VCaP (cell line): ENCODE measurements at regions not wholly inside any gene's neighbourhood (a gene's known extent, or its start where the extent isn't known, plus 50 kb on each side); places are given as distances from the start of the nearest gene placed in this dataset.

Experiments
- H3K27ac ChIP-seq: fragments of 450-650 bp; 2 replicates; pipeline ENCODE4 v1.5.1; 2017
- TF ChIP-seq, protein P1 (sequence below): fragments of 450-650 bp; conservative IDR thresholded peaks from 2 replicates; pipeline ENCODE4 v1.5.1; 2017; ENCODE audit warnings: mild to moderate bottlenecking, moderate library complexity

DNA sequence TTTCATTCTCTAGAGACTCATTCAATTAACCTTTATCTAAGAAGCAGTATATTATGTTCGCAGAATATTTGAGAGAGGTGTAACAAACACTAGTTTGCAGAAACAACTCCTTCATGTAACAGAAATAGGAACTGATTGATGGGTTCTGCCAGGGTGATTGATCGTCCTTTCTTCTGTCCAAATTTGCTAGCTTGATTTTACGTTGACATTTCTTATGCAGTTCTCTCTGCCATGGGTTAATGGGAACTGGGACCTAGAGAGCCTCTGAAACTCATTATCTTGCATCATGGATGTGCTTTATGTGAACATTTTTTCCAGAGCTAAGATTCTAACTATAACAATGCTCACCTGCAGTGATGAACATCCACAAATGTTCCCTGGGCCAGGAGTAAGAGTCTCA, 107.0 kb downstream of the SLC24A2 start:
- no peak overlapping the region for H3K27ac ChIP-seq
- TF ChIP-seq, protein P1, sequence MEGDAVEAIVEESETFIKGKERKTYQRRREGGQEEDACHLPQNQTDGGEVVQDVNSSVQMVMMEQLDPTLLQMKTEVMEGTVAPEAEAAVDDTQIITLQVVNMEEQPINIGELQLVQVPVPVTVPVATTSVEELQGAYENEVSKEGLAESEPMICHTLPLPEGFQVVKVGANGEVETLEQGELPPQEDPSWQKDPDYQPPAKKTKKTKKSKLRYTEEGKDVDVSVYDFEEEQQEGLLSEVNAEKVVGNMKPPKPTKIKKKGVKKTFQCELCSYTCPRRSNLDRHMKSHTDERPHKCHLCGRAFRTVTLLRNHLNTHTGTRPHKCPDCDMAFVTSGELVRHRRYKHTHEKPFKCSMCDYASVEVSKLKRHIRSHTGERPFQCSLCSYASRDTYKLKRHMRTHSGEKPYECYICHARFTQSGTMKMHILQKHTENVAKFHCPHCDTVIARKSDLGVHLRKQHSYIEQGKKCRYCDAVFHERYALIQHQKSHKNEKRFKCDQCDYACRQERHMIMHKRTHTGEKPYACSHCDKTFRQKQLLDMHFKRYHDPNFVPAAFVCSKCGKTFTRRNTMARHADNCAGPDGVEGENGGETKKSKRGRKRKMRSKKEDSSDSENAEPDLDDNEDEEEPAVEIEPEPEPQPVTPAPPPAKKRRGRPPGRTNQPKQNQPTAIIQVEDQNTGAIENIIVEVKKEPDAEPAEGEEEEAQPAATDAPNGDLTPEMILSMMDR: no peak

DNA sequence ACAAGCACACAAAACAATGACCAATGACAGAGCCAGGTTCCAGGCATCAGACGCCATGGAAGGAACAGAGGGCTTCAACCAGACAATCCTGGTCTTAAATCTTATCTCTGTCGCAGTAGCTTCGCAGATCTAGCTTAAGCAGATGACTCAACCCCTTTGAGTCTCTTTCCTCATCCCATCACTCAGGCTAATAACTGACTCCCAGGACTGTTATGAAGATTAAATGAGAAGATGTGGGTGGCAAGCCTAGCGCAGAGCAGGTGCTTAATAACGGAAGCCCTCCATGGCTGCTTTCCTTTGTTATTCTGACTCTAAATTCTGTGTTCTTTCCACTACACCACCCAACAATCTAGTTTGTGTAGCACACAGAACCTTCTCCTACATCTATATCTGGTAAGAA, 110.9 kb downstream of the SLC24A2 start:
- TF ChIP-seq, protein P1: no peak
- H3K27ac ChIP-seq: no peak overlapping the region

DNA sequence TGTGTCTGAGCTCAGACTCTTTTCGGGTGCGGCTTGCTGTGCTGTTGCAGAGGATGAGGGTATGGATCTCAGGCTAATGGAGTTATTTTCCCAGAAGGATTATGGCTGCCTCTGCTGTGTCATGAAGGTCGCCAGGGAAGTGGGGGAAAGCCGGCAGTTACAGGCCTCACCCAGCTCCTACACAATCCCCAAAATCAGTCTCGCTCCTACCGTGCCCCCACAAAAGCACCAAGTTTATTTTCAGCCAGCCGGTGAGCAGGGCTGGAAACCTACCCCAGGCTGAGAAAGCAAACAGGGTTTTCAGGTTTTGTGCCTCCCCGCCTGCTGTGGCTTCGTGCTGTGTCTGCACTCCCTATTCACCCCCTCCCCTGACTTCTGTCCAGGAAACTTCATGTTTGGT, 113.3 kb downstream of the SLC24A2 start:
- no peak overlapping the region for H3K27ac ChIP-seq
- TF ChIP-seq, protein P1: no peak

DNA sequence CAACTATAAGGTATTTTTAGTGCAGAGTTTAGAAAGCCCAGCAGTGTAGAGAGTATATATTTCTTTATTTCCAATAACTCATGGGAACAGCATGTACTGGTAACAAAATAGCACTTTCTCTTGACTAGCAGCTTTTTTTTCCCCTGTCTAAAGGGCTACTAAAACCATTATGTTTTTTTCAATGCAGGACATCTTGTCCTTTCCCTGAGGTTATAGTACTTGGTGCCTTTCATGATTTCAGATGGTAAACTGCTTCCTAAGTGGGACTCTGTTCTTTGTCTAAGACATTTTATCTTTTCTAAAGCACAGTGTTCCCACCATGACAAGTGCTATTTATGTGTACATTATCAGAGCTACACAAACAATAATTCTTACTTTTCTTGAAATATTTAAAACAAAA, 122.3 kb downstream of the SLC24A2 start:
- TF ChIP-seq, protein P1: no peak

DNA sequence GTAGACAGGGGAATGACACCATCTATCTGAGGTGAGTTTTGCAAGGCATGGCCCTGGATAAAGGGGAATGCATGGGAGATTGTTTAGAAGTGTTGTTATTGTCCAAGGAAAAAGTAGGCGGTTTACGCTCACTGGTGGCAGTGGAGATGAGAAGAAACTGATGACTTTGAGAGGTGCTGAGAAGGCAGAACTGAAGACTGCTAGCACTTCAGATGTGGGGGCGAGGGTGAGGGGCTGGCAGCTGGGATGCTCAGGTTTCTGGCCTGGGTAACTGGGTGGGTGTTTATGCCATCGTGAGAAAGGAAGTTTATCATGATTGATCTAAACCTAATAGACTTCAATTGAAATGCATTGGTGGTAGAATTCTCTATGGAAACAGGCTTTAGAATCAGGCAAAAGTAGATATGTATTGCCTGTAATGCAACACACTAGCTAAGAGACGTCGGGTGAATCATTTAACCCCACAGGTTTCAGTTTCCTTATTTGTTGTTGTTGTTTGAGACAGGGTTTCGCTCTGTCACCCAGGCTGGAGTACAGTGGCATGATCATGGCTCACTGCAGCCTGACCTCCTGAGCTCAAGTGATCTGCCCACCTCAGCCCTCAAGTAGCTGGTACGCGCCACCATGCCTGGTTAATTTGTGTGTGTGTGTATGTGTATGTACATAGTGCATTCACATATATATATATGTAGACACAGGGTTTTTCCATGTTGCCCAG, 123.5 kb downstream of the SLC24A2 start:
- no peak overlapping the region for H3K27ac ChIP-seq

More for the DNA sequence above, 122.3 kb downstream of the SLC24A2 start:
- no peak overlapping the region for H3K27ac ChIP-seq

DNA sequence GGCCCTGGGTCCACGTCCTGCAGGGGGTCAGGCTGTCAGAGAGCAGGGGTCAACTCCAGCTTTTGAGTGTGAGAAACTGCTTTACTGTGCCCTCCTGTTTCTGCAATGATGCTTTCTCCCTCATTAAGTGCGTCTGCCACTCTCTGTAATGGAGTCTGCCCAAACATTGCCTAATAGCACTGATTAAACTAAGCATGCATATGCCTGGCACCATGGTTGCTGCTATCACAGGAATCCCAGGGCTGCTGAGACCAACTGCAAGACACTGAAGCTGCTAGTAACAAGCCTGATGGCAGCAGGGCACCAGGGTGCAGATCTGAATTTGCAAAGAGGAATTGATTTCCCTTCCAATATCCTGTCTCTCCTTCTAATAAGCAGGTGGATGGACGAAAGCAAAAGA, 125.3 kb downstream of the SLC24A2 start:
- TF ChIP-seq, protein P1: no peak
- H3K27ac ChIP-seq: no peak overlapping the region

More for the DNA sequence above, 123.5 kb downstream of the SLC24A2 start:
- TF ChIP-seq, protein P1: no peak

DNA sequence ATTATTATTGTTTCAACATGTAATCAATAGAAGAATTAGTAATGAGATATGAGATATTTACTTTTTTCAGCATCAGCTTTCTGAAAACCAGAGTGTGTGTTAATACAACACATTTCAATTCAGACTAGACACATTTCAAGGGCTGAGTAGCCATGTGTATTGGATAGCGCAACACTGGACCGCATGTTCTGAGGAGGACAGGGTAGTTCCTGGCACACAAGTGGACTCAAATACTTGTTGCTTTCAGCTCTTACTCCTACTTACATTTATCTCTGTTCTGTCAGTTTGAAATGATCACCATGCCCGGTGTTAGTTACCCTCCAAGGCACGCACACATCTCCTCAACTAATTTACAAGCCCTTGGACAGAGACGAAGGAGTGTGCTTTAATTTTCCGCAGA, 126.6 kb downstream of the SLC24A2 start:
- TF ChIP-seq, protein P1: no peak
- H3K27ac ChIP-seq: no peak overlapping the region
